WTC11 (cell line): ENCODE measurements at regions not wholly inside any gene's neighbourhood (a gene's known extent, or its start where the extent isn't known, plus 50 kb on each side); places are given as distances from the start of the nearest gene placed in this dataset.

Experiments
- ATAC-seq: fragments of 200-7000 bp; cut with Tn5 transposase; 2 replicates; pipeline ENCODE4 v1.10.0; 2021; ENCODE audit warnings: mild to moderate bottlenecking, moderate library complexity
- CTCF ChIA-PET: fragments of 300-600 bp; sonication (Branson Sonifier 250); formaldehyde crosslinking; loops from one replicate; lab custom pipeline; 2021; ENCODE audit warnings: antibody characterized with exemption; lab: Charles Lee
- POLR2A ChIA-PET: fragments of 350-600 bp; sonication (Branson Sonifier 250); formaldehyde crosslinking; loops from one replicate; lab custom pipeline; 2021; ENCODE audit warnings: antibody characterized with exemption; lab: Charles Lee
- DNase-seq: peaks from one replicate; pipeline ENCODE4 v3.0.0; 2021; ENCODE audit warnings: low spot score
- H3K27ac Mint-ChIP-seq: 2 replicates; pipeline ENCODE4 v1.8.0; 2021; ENCODE audit warnings: mixed read lengths
- H3K27me3 Mint-ChIP-seq: 2 replicates; pipeline ENCODE4 v1.8.0; 2021; ENCODE audit warnings: low read depth, mild to moderate bottlenecking, moderate library complexity, mixed read lengths
- H3K36me3 Mint-ChIP-seq: 2 replicates; pipeline ENCODE4 v1.8.0; 2021; ENCODE audit warnings: mixed read lengths
- H3K4me1 Mint-ChIP-seq: 2 replicates; pipeline ENCODE4 v1.8.0; 2022; ENCODE audit warnings: mixed read lengths
- H3K4me3 Mint-ChIP-seq: 2 replicates; pipeline ENCODE4 v1.8.0; 2021; ENCODE audit warnings: mild to moderate bottlenecking, moderate library complexity, mixed read lengths
- H3K9me3 Mint-ChIP-seq: 2 replicates; pipeline ENCODE4 v1.8.0; 2021; ENCODE audit warnings: mixed read lengths
- ATF2 ChIP-seq: sonication (generic); formaldehyde crosslinking; IDR thresholded peaks from 2 replicates; pipeline ENCODE4 v1.8.1; 2022; ENCODE audit warnings: low read depth, missing genetic modification reagents, borderline replicate concordance
- IRF1 ChIP-seq: sonication (generic); formaldehyde crosslinking; IDR thresholded peaks from 2 replicates; pipeline ENCODE4 v1.8.0; 2023; ENCODE audit warnings: missing genetic modification reagents
- MXD4 ChIP-seq: fragments of 250-450 bp; sonication (Bioruptor Pico); IDR thresholded peaks from 2 replicates; pipeline ENCODE4 v1.8.0; 2021; ENCODE audit warnings: mild to moderate bottlenecking, moderate library complexity, borderline replicate concordance
- MYBL2 ChIP-seq: sonication (generic); formaldehyde crosslinking; IDR thresholded peaks from 2 replicates; pipeline ENCODE4 v1.8.1; 2023; ENCODE audit warnings: mild to moderate bottlenecking, moderate library complexity, missing genetic modification reagents
- NFATC4 ChIP-seq: fragments of 250-450 bp; sonication (Bioruptor Pico); IDR thresholded peaks from 2 replicates; pipeline ENCODE4 v1.9.0; 2021; ENCODE audit warnings: mild to moderate bottlenecking
- NFE2L1 ChIP-seq: sonication (generic); formaldehyde crosslinking; IDR thresholded peaks from 2 replicates; pipeline ENCODE4 v1.8.1; 2023; ENCODE audit warnings: missing genetic modification reagents
- NR2C2 ChIP-seq: sonication (generic); formaldehyde crosslinking; IDR thresholded peaks from 2 replicates; pipeline ENCODE4 v1.8.0; 2022; ENCODE audit warnings: mild to moderate bottlenecking, missing genetic modification reagents
- RELA ChIP-seq: sonication (generic); formaldehyde crosslinking; IDR thresholded peaks from 2 replicates; pipeline ENCODE4 v1.8.1; 2022; ENCODE audit warnings: missing genetic modification reagents, mild to moderate bottlenecking, borderline replicate concordance
- TEAD1 ChIP-seq: sonication (generic); formaldehyde crosslinking; IDR thresholded peaks from 2 replicates; pipeline ENCODE4 v1.8.0; 2022; ENCODE audit warnings: mild to moderate bottlenecking, missing genetic modification reagents
- ZNF219 ChIP-seq: sonication (generic); formaldehyde crosslinking; IDR thresholded peaks from 2 replicates; pipeline ENCODE4 v1.8.0; 2023; ENCODE audit warnings: missing genetic modification reagents, mild to moderate bottlenecking, borderline replicate concordance
- ZNF263 ChIP-seq: sonication (generic); formaldehyde crosslinking; IDR thresholded peaks from 2 replicates; pipeline ENCODE4 v1.8.1; 2022; ENCODE audit warnings: low read depth, mild to moderate bottlenecking, moderate library complexity, missing genetic modification reagents
- ZNF281 ChIP-seq: sonication (generic); formaldehyde crosslinking; IDR thresholded peaks from 2 replicates; pipeline ENCODE4 v1.8.0; 2023; ENCODE audit warnings: mild to moderate bottlenecking, missing genetic modification reagents
- TF ChIP-seq, protein P1 (sequence below): sonication (generic); formaldehyde crosslinking; IDR thresholded peaks from 2 replicates; pipeline ENCODE4 v1.8.1; 2022; ENCODE audit warnings: missing genetic modification reagents, borderline replicate concordance
- TF ChIP-seq, protein P2 (sequence below): fragments of 250-450 bp; sonication (Bioruptor Pico); IDR thresholded peaks from 2 replicates; pipeline ENCODE4 v1.9.0; 2021; ENCODE audit warnings: mild to moderate bottlenecking, borderline replicate concordance
- TF ChIP-seq, protein P3 (sequence below): sonication (generic); formaldehyde crosslinking; IDR thresholded peaks from 2 replicates; pipeline ENCODE4 v1.8.0; 2022; ENCODE audit warnings: mild to moderate bottlenecking, missing genetic modification reagents

GRCh38 chr9:108224716-108225115 lies 631.1 kb downstream of the ACTL7B start:
- ATAC-seq (no peak), DNase-seq (no peak)
- Mint-ChIP-seq H3K4me3 (no peak overlapping the region), H3K4me1 (peaks cover 26% of the 10 kb centered on the region), H3K9me3 (peaks cover 27% of the 10 kb centered on the region)
- CTCF ChIA-PET: no interaction called here
- TF ChIP-seq ZNF263 (no peak), ZNF281 (no peak), RELA (no peak), NR2C2 (CRISPR knock-in tag) (no peak), MXD4 (CRISPR knock-in tag) (no peak)
- TF ChIP-seq, all 79 proteins: peak for 0
- Mint-ChIP-seq H3K27ac (no peak overlapping the region), H3K27me3 (no peaks in the 10 kb centered on the region), H3K36me3 (peaks cover 7% of the 10 kb centered on the region; the same call in 1 of the 2 replicates)
- POLR2A ChIA-PET: no interaction called here

GRCh38 chr9:108219664-108220063 lies 636.1 kb downstream of the ACTL7B start:
- Mint-ChIP-seq H3K9me3 (peaks cover 18% of the 10 kb centered on the region), H3K4me1 (peaks cover 14% of the 10 kb centered on the region), H3K27ac (no peak overlapping the region), H3K36me3 (no peaks in the 10 kb centered on the region), H3K4me3 (no peak overlapping the region), H3K27me3 (no peaks in the 10 kb centered on the region; the same call in 1 of the 2 replicates)
- TF ChIP-seq, protein P1, sequence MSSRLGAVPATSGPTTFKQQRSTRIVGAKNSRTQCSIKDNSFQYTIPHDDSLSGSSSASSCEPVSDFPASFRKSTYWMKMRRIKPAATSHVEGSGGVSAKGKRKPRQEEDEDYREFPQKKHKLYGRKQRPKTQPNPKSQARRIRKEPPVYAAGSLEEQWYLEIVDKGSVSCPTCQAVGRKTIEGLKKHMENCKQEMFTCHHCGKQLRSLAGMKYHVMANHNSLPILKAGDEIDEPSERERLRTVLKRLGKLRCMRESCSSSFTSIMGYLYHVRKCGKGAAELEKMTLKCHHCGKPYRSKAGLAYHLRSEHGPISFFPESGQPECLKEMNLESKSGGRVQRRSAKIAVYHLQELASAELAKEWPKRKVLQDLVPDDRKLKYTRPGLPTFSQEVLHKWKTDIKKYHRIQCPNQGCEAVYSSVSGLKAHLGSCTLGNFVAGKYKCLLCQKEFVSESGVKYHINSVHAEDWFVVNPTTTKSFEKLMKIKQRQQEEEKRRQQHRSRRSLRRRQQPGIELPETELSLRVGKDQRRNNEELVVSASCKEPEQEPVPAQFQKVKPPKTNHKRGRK (CRISPR knock-in tag): no peak
- TF ChIP-seq ZNF219 (no peak), ZNF281 (no peak), NFATC4 (CRISPR knock-in tag) (no peak), TEAD1 (CRISPR knock-in tag) (no peak), IRF1 (no peak), NFE2L1 (CRISPR knock-in tag) (no peak), MYBL2 (CRISPR knock-in tag) (no peak), ATF2 (no peak)
- TF ChIP-seq, protein P2, sequence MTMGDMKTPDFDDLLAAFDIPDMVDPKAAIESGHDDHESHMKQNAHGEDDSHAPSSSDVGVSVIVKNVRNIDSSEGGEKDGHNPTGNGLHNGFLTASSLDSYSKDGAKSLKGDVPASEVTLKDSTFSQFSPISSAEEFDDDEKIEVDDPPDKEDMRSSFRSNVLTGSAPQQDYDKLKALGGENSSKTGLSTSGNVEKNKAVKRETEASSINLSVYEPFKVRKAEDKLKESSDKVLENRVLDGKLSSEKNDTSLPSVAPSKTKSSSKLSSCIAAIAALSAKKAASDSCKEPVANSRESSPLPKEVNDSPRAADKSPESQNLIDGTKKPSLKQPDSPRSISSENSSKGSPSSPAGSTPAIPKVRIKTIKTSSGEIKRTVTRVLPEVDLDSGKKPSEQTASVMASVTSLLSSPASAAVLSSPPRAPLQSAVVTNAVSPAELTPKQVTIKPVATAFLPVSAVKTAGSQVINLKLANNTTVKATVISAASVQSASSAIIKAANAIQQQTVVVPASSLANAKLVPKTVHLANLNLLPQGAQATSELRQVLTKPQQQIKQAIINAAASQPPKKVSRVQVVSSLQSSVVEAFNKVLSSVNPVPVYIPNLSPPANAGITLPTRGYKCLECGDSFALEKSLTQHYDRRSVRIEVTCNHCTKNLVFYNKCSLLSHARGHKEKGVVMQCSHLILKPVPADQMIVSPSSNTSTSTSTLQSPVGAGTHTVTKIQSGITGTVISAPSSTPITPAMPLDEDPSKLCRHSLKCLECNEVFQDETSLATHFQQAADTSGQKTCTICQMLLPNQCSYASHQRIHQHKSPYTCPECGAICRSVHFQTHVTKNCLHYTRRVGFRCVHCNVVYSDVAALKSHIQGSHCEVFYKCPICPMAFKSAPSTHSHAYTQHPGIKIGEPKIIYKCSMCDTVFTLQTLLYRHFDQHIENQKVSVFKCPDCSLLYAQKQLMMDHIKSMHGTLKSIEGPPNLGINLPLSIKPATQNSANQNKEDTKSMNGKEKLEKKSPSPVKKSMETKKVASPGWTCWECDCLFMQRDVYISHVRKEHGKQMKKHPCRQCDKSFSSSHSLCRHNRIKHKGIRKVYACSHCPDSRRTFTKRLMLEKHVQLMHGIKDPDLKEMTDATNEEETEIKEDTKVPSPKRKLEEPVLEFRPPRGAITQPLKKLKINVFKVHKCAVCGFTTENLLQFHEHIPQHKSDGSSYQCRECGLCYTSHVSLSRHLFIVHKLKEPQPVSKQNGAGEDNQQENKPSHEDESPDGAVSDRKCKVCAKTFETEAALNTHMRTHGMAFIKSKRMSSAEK (CRISPR knock-in tag): no peak
- TF ChIP-seq, protein P3, sequence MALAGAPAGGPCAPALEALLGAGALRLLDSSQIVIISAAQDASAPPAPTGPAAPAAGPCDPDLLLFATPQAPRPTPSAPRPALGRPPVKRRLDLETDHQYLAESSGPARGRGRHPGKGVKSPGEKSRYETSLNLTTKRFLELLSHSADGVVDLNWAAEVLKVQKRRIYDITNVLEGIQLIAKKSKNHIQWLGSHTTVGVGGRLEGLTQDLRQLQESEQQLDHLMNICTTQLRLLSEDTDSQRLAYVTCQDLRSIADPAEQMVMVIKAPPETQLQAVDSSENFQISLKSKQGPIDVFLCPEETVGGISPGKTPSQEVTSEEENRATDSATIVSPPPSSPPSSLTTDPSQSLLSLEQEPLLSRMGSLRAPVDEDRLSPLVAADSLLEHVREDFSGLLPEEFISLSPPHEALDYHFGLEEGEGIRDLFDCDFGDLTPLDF (CRISPR knock-in tag): no peak
- ATAC-seq: no peak
- DNase-seq: no peak
- ChIA-PET POLR2A (no interaction called here), CTCF (no interaction called here)
